Panc1 (cell line): ENCODE measurements at regions not wholly inside any gene's neighbourhood (a gene's known extent, or its start where the extent isn't known, plus 50 kb on each side); places are given as distances from the start of the nearest gene placed in this dataset.

Experiments
- TF ChIP-seq, protein P1 (sequence below), 2 experiments: IDR thresholded peaks; 2 replicates each; pipeline ENCODE4 v1.6.1; 2011 to 2012; ENCODE audit warnings: low read depth in 2 of 2, control low read depth in 1 of 2, low read length in 1 of 2, mild to moderate bottlenecking in 1 of 2, moderate library complexity in 1 of 2; ENCODE audit not compliant: insufficient read depth in 1 of 2
- TF ChIP-seq, protein P2 (sequence below): fragments of 450-650 bp; IDR thresholded peaks from 2 replicates; pipeline ENCODE4 v1.5.1; 2017; ENCODE audit warnings: mild to moderate bottlenecking

DNA sequence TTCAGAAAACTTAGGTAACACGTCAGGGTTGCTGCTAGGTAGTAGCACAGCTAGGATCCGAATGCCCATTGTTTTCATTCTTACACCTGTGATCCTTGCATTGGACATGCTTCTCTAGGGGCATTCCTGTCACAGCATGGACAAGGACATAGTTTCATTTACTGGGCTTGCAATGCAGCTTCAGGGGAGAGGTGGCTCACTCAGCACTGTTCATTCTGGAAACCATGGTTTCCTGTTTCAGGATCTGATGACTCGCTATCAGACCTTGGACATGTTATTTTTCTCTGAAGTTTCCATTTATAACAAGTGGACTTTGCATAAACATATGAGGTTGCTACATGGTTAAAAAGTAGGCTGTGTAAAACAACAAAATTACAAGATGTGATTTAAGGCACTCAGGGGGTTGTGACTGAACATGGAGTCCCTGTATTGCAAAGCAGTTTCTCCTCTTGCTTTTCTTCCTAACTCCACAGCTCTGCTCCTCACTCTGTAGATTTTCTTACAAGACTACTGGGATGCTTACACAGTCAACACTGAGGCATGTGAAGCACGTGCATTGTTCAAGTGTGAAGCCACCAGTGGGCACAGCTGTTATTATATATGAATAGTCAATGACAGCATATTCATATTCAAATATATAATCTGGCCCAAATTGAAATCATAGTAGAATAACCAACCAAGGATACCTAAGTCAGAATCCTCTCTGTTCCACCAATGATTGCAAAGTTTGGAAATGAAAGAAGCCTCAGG, 66.1 kb upstream of the STK32A start:
- TF ChIP-seq, protein P1, sequence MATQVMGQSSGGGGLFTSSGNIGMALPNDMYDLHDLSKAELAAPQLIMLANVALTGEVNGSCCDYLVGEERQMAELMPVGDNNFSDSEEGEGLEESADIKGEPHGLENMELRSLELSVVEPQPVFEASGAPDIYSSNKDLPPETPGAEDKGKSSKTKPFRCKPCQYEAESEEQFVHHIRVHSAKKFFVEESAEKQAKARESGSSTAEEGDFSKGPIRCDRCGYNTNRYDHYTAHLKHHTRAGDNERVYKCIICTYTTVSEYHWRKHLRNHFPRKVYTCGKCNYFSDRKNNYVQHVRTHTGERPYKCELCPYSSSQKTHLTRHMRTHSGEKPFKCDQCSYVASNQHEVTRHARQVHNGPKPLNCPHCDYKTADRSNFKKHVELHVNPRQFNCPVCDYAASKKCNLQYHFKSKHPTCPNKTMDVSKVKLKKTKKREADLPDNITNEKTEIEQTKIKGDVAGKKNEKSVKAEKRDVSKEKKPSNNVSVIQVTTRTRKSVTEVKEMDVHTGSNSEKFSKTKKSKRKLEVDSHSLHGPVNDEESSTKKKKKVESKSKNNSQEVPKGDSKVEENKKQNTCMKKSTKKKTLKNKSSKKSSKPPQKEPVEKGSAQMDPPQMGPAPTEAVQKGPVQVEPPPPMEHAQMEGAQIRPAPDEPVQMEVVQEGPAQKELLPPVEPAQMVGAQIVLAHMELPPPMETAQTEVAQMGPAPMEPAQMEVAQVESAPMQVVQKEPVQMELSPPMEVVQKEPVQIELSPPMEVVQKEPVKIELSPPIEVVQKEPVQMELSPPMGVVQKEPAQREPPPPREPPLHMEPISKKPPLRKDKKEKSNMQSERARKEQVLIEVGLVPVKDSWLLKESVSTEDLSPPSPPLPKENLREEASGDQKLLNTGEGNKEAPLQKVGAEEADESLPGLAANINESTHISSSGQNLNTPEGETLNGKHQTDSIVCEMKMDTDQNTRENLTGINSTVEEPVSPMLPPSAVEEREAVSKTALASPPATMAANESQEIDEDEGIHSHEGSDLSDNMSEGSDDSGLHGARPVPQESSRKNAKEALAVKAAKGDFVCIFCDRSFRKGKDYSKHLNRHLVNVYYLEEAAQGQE (IDR thresholded peaks at IDR 0.05; ENCODE audit: insufficient read depth in 1 of 2, low read depth in 2 of 2, low read length in 1 of 2) = no peak
- TF ChIP-seq, protein P2, sequence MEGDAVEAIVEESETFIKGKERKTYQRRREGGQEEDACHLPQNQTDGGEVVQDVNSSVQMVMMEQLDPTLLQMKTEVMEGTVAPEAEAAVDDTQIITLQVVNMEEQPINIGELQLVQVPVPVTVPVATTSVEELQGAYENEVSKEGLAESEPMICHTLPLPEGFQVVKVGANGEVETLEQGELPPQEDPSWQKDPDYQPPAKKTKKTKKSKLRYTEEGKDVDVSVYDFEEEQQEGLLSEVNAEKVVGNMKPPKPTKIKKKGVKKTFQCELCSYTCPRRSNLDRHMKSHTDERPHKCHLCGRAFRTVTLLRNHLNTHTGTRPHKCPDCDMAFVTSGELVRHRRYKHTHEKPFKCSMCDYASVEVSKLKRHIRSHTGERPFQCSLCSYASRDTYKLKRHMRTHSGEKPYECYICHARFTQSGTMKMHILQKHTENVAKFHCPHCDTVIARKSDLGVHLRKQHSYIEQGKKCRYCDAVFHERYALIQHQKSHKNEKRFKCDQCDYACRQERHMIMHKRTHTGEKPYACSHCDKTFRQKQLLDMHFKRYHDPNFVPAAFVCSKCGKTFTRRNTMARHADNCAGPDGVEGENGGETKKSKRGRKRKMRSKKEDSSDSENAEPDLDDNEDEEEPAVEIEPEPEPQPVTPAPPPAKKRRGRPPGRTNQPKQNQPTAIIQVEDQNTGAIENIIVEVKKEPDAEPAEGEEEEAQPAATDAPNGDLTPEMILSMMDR = no peak
